ENCODE measurements at regions not wholly inside any gene's neighbourhood (a gene's known extent, or its start where the extent isn't known, plus 50 kb on each side); places are given as distances from the start of the nearest gene placed in this dataset.

DNA sequence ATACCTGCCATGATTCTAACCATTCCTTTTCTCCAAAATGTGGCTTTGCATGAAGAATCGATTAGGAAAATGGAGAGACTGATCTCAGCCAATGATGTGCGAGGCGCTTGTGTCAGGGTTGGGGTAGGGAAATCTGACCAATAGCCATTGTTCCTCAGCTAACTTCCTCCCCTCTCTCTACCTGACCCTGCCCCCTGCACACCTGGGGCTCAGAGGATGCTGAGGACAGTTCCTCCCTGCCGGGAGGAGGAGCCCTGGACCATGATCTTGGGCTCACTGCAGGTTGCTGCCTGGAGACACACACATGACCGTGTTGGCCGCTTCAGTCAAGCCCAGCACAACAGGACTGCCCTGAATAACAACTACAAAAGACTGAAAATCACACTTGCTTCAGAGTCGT, 119.8 kb upstream of the SFSWAP start:
- H4K20me1 ChIP-seq (ENCODE audit: insufficient read depth, low read length): no peaks in the 10 kb centered on the region
- no peaks in the 10 kb centered on the region for H3K9me3 ChIP-seq (ENCODE audit: low read depth, low read length)
- no peaks in the 10 kb centered on the region for H3K27me3 ChIP-seq (ENCODE audit: insufficient read depth, low read length)
- H2AFZ ChIP-seq (ENCODE audit: low read length): no peak overlapping the region
- H3K4me3 ChIP-seq (ENCODE audit: insufficient read depth, low read length): no peak overlapping the region
- peak; percentile 29 for DNase-seq (ENCODE audit: insufficient read length, low spot score, missing footprints)
- no peak overlapping the region for H3K4me2 ChIP-seq (ENCODE audit: insufficient read depth, low read length)
- no peaks in the 10 kb centered on the region for H3K4me1 ChIP-seq (ENCODE audit: insufficient read depth, low read length)
- TF ChIP-seq, protein P1, sequence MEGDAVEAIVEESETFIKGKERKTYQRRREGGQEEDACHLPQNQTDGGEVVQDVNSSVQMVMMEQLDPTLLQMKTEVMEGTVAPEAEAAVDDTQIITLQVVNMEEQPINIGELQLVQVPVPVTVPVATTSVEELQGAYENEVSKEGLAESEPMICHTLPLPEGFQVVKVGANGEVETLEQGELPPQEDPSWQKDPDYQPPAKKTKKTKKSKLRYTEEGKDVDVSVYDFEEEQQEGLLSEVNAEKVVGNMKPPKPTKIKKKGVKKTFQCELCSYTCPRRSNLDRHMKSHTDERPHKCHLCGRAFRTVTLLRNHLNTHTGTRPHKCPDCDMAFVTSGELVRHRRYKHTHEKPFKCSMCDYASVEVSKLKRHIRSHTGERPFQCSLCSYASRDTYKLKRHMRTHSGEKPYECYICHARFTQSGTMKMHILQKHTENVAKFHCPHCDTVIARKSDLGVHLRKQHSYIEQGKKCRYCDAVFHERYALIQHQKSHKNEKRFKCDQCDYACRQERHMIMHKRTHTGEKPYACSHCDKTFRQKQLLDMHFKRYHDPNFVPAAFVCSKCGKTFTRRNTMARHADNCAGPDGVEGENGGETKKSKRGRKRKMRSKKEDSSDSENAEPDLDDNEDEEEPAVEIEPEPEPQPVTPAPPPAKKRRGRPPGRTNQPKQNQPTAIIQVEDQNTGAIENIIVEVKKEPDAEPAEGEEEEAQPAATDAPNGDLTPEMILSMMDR (IDR thresholded peaks at IDR 0.05; ENCODE audit: extremely low read depth, low read depth, low read length): no peak
- H3K36me3 ChIP-seq (ENCODE audit: insufficient read depth, low read length): no peaks in the 10 kb centered on the region
- H3K79me2 ChIP-seq (ENCODE audit: insufficient read depth, low read length): no peaks in the 10 kb centered on the region
- H3K27ac ChIP-seq (ENCODE audit: low read depth, low read length): no peak overlapping the region

DNA sequence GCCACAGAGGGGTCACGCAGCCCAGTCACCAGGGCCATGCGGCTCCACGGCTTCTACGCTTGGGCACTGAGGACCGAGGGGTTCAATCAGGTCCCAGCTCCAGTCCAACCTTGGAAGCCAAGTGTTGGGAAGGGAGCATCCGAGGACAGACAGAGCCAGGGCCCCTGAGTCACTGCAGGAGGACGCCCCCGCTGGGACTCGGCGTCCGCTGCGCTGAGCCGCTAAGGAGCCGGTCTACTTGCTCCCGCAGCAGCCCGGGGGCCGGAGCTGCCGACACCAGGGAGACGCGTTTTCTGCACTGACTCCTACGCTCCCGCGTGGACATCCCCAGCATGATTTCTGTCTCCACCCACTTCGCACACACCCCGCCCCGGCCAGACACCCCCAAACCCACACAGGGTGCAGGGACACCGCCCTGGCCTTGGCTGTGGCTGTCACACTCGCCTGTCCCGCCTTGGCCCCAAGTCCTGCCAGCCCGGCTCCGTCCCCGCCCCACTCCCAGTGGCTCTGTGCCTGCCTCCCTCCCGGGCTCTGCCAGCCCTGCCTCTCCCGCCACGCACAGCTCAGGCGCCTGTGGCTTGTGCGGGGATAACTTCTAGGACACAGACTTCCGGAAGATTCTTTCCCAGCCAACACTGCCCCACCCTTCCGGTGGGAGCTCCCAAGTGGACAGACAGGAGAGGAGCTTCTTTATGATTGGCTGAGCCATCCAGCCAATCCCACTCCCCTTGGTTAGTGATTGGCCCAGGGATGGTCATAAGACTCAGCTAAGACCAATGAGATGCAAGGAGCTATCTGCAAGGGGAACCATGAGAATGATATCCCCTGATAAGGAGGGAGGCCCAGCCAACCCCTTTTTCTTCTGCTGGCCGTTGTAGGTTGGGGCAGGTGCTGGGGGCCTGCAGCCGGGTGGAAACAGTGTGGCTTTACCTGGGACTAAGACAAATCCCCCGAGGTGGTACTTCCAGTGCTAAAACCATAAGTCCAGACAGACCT, 118.9 kb upstream of the SFSWAP start:
- Histone ChIP-seq H4K20me1 (ENCODE audit: insufficient read depth, low read length) (no peaks in the 10 kb centered on the region), H3K4me2 (ENCODE audit: insufficient read depth, low read length) (no peak overlapping the region), H3K27me3 (ENCODE audit: insufficient read depth, low read length) (no peaks in the 10 kb centered on the region), H2AFZ (ENCODE audit: low read length) (no peak overlapping the region), H3K79me2 (ENCODE audit: insufficient read depth, low read length) (no peaks in the 10 kb centered on the region), H3K27ac (ENCODE audit: low read depth, low read length) (no peak overlapping the region), H3K4me1 (ENCODE audit: insufficient read depth, low read length) (no peaks in the 10 kb centered on the region), H3K4me3 (ENCODE audit: insufficient read depth, low read length) (no peak overlapping the region), H3K36me3 (ENCODE audit: insufficient read depth, low read length) (no peaks in the 10 kb centered on the region), H3K9me3 (ENCODE audit: low read depth, low read length) (no peaks in the 10 kb centered on the region)
- peak; percentile 73 for DNase-seq (ENCODE audit: insufficient read length, low spot score, missing footprints)
- TF ChIP-seq, protein P1 (IDR thresholded peaks at IDR 0.05; ENCODE audit: extremely low read depth, low read depth, low read length): no peak

DNA sequence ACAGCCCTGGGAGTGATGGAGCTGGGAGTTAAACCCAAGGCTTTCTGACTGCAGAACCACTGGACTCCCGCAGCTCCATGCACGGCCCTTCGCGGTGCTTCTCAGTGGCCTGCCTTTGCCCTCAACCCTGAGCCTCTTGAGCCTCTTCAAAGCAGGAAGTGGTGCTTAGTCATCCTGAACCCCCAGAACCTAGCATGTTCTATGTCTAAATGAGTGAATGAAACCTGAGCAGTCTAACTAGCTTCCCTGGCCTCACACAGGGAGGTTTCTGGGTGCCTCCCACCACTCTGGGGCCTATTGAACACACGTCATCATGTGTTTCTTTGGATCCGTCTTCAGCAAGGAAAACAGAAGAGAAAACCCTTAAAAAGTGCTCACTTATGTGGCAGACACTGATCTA, 117.9 kb upstream of the SFSWAP start:
- H3K4me2 ChIP-seq (ENCODE audit: insufficient read depth, low read length): no peak overlapping the region
- TF ChIP-seq, protein P1 (IDR thresholded peaks at IDR 0.05; ENCODE audit: extremely low read depth, low read depth, low read length): no peak
- H3K4me3 ChIP-seq (ENCODE audit: insufficient read depth, low read length): no peak overlapping the region
- no peaks in the 10 kb centered on the region for H3K4me1 ChIP-seq (ENCODE audit: insufficient read depth, low read length)
- peak; percentile 35 for DNase-seq (ENCODE audit: insufficient read length, low spot score, missing footprints)
- no peak overlapping the region for H2AFZ ChIP-seq (ENCODE audit: low read length)
- no peak overlapping the region for H3K27ac ChIP-seq (ENCODE audit: low read depth, low read length)
- no peaks in the 10 kb centered on the region for H3K27me3 ChIP-seq (ENCODE audit: insufficient read depth, low read length)
- no peaks in the 10 kb centered on the region for H3K79me2 ChIP-seq (ENCODE audit: insufficient read depth, low read length)
- H3K9me3 ChIP-seq (ENCODE audit: low read depth, low read length): no peaks in the 10 kb centered on the region
- H3K36me3 ChIP-seq (ENCODE audit: insufficient read depth, low read length): no peaks in the 10 kb centered on the region
- H4K20me1 ChIP-seq (ENCODE audit: insufficient read depth, low read length): no peaks in the 10 kb centered on the region

DNA sequence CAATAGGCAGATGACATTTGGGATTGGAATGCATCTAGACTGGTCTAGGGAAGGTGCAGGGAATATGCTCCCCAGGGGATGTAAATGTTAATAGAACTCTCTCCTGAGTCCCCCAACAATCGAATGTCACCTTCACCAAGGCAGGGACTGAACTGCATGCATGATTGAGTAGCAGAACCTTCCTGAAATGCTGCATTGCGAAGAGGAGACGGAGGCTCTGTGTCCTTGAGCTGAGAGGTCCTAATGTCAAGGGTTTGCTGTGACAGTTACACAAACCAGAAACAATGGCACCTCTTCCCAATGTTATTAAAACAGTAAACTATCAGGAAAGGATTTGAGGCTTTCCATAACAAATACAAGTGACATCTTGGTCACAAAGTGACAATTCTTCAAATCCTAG, 117.5 kb upstream of the SFSWAP start:
- no peak overlapping the region for H2AFZ ChIP-seq (ENCODE audit: low read length)
- no peaks in the 10 kb centered on the region for H3K4me1 ChIP-seq (ENCODE audit: insufficient read depth, low read length)
- no peaks in the 10 kb centered on the region for H3K27me3 ChIP-seq (ENCODE audit: insufficient read depth, low read length)
- TF ChIP-seq, protein P1 (IDR thresholded peaks at IDR 0.05; ENCODE audit: extremely low read depth, low read depth, low read length): no peak
- H4K20me1 ChIP-seq (ENCODE audit: insufficient read depth, low read length): no peaks in the 10 kb centered on the region
- peak; percentile 56 for DNase-seq (ENCODE audit: insufficient read length, low spot score, missing footprints)
- H3K4me3 ChIP-seq (ENCODE audit: insufficient read depth, low read length): no peak overlapping the region
- no peaks in the 10 kb centered on the region for H3K36me3 ChIP-seq (ENCODE audit: insufficient read depth, low read length)
- no peaks in the 10 kb centered on the region for H3K9me3 ChIP-seq (ENCODE audit: low read depth, low read length)
- H3K79me2 ChIP-seq (ENCODE audit: insufficient read depth, low read length): no peaks in the 10 kb centered on the region
- no peak overlapping the region for H3K4me2 ChIP-seq (ENCODE audit: insufficient read depth, low read length)
- no peak overlapping the region for H3K27ac ChIP-seq (ENCODE audit: low read depth, low read length)

Data from osteoblast (primary cell).